ENCODE measurements at regions not wholly inside any gene's neighbourhood (a gene's known extent, or its start where the extent isn't known, plus 50 kb on each side); places are given as distances from the start of the nearest gene placed in this dataset.
"Not testable (repeated sequence)": the region's sequence is repeated elsewhere in the genome, so short reads cannot be mapped to it uniquely, and the experiment has no call there.

DNA sequence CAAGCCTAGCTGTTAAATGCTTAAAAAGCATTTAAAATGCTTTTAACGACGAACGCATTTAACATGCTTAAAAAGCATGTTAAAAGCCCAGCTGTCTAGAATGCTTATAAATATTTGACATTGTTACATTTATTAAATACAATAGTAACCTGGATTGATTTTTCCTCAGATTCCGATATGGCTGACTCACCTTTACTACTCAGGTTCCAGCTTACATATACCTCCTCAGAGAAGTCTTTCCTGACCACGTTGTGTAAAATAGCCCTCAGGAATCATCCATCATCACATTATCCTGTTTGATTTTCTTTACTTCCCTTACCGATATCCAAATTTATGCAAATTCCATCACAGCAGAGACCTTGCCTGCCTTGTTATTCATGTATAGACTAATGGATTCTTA, 51.4 kb downstream of the SLC41A2 start:
- no peak for DNase-seq (ENCODE audit: low read depth)

DNA sequence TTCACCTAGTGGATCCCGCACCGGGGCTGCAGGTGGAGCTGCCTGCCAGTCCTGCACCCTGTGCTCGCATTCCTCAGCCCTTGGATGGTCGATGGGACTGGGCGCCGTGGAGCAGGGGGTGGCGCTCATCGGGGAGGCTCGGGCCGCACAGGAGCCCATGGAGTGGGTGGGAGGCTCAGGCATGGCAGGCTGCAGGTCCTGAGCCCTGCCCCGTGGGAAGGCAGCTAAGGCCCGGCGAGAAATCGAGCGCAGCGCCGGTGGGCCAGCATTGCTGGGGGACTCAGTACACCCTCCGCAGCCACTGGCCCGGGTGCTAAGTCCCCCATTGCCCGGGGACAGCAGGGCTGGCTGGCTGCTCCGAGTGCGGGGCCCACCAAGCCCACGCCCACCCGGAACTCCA, 52.6 kb downstream of the SLC41A2 start:
- DNase-seq (ENCODE audit: low read depth): not testable (repeated sequence)

DNA sequence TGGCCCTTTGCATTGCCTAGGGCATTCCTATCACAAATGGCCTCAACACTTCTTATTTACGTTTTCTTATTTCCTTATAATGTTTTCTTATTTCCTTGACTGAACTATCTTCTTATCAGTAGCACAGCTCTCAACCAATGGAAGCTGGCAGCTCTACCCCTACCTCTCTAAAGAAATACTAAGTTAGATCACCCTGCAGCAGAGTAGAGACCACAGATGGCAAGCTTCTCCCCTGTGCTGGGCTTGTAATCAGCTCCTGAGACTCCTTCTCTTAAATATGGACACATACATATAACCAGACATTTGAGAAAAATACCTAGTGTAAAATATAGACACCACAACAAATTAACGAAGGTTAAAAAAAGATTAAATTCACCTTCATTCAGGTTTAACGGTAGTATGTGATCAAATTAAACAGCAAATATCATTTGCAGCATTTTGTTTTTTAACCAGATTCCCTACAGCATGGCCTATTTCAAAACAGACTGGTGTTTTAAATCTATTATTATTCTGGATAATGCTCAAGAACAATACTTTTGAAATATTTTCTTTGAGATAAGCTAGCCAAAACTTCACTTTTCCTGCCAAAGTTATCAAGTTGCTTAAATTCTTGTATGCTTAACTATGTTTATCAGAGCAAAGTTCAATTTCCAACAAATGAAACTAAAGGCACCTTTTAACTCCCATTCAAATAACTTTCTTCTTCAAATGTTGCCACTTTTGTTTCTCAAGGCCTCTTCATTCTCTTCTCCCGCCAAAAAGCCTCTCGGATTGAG, 54.3 kb downstream of the SLC41A2 start:
- DNase-seq (ENCODE audit: low read depth): no peak

DNA sequence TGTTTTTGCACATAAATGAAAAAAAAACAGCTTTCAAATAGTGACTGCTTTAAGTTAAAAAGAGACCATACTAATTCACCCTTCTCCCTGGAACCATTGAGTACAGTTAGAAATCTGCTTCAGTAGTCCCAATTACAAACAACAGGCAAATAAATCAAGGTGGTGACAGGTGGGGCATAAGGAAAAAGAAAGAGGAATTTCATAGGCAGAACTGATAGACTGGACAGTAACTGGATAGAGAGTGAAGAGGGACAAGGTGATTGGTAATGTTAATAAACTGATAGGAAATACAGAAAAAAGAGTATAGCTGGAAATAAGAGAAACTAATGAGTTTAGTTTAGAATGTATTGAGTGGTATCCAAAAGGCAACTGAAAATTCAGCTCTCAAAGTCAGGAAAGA, 56.0 kb downstream of the SLC41A2 start:
- no peak for DNase-seq (ENCODE audit: low read depth)

DNA sequence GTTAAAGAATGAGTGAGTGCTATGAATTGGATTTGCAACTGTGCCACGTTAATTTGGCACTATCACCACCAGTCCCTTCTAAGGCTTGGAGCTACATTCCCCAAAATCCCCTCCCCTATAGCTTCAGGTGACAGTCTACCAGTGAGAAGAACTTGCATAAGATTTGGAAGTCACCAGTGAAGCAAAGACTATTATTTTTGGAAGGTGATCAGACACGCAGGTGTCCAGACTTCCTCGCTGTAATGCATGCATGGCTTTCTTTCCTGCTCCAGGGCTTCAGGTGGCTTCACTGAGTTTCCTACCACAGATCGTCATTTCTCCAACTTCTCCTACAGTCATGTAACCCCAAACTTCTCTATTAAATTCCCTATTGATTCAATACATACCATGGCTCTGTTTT, 61.4 kb downstream of the SLC41A2 start:
- no peak for DNase-seq (ENCODE audit: low read depth)

DNA sequence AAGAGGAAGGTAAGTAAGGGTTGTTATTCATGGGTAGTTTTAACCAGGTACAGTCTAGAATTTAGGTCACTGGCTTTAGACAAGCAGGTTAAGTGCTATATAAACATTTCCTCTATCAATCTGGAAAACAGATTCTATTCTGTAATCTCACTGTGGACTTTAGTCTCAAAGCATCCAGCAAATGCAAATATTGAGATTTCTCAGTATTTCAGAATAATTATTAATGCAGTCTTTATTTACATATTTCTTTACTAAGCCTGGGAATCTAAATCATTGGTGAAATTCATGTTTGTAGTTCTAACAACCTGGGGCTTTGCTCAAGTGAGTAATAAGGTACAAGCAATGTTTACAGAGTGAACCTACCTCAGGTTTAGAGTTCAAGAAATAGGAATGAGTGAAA, 61.9 kb downstream of the SLC41A2 start:
- DNase-seq (ENCODE audit: low read depth): no peak

DNA sequence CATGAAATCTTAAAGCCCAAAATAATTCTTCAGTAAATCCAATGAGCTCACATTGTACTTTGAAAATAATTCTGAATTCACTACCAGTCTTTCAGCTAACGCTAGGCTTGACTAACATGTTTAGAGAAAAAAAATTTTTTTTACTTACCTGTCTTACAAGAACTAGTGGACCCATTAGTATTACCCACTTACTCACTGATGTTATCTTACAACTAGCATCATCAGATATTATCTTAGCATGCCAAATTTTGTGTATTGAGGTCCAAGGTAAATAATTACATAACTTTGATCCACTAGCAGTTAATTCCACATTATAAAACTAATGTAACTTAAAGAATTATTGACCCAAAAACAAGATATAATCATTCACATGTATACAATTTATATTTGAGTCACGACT, 62.7 kb downstream of the SLC41A2 start:
- DNase-seq (ENCODE audit: low read depth): no peak

DNA sequence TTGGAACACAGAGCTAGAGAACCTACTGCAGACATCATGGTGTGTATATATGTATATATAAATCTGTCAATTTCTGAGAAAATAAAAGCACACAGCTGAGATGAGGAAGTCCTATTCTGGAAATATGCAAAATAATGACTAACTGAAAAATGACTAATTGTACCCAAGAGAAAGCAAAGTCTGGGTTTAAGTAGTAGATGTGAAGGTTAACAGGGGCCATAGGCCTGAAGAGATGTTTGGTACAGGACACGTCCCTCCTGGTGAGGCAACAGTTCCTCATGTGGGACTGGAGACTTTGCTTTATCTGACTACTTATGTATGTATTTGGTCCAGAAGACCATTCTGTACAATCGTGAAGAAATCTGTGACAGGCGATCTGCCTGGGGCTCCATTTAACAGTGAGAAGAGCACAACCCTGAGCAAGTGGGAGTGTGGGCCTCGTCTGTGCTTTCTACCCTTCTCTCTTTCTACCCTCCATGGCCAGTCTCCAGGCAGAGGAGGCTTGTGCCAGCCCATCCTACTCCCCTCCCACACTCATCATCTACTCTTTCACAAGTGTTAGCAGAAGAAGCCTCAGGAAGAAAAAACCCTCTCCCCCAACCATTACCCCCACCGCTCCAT, 67.5 kb downstream of the SLC41A2 start:
- DNase-seq (ENCODE audit: low read depth): no peak

DNA sequence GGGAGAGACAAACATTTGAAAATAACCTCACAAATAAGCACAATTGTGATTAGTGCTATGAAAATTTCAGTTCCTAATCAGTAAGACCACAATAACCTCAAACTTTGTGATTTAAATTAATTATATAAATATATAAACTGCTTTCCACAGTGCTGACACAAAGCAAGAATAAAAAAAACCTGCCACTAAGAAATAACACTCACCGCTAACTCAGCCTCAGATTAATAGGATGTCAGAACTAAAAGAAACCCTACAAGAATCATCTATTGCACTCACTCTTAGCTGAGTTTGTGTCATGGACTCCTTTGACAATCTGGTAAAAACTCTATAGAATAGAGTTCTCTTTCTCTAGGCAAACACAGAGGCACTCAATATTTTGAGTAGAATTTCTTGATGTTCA, 68.4 kb downstream of the SLC41A2 start:
- no peak for DNase-seq (ENCODE audit: low read depth)

DNA sequence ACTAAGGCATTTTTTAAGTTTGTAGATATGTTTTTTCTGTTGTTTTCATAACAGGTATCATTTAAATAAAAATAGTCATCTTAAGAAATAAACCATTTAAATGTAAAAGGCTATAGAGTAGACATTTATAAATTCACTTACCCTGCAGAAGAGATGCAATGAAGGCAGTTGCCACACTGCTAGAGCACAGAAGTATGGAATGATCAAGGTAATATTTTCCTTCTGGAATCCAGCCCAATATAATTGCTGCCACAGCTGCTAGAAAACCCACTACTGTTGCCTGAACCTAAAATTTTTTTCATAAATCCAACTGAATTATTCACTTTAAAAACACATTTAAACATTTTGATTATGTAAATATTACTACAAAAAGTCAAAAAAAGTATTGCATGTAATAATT, 69.2 kb downstream of the SLC41A2 start:
- no peak for DNase-seq (ENCODE audit: low read depth)

DNA sequence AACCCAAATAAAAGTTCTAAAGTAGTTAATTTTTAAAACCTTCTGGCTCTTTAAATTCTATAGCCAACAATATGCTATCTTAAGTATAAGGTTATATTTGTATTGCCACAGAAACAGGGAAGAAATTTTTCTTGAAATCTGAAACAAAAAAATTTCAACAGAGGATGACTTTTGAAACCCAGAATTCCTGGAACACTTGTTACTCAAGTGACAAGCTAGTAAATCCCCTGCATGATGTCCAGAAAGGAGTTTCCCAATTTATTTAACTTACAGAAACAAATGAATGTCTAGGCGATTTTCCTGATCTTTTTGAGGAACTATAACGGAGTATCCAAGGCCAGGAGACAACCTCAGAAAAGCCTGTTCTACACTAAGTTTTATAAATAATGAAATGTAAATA, 69.6 kb downstream of the SLC41A2 start:
- DNase-seq (ENCODE audit: low read depth): no peak

DNA sequence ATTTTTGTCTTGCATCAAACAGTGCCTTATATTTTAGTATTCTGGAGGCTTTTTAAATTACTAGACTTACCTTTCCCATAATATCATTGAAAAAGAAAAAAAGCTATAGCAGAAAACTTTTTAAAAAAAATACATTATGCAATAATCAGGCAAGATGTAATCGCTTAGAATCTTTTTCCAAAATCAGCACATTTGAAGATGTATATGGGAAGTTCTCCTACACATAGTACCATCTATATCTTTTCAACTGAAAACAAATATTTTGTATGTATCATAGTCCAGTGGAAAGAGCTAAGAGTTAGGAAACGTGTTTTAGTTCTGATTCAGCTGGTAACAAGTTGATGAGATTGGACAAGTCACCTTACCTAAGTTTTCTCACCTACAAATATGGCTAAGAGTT, 70.6 kb downstream of the SLC41A2 start:
- DNase-seq (ENCODE audit: low read depth): no peak

DNA sequence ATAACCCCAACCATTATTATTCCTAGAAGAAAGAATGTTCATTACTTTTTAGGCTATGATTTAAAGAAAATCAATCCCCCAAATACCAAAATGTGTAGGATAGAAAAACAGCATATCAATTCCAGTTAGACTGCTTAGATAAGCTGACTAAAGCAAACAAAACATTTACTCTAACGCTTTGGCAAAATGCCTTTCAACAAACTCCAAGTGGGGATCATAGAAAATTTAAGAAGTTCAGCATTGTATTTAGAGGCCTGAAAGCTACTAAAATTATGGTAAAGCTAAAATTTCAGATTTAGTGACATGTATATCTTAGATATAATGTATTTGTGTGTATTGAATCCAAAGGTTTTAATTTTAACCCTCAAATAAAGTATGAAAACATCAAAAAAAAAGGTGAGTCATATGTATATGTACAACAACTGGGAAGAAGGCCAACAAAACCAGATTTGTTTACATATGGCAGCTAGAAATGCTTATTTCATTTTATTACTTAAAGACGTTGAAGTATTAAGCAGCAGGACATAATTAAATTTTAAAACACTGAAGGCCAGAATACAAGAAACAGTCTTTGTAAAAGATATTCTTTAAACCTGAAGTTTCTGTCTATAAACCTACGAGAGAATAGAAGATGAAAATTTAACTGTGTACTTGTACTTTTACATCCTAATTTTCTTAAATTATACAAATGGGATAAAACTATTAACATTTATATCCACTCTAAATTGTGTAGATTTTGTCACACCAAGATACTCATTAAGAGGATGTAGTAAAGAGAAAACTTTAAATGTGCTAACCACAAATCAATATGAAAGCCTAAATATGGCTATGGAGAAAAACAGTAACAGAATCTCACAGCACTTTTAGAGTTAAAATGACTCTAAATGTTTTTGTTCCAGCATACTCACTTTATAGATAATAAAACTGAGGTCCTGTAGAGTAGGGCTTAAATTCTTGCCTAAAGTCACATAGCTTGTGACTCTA, 71.4 kb downstream of the SLC41A2 start:
- no peak for DNase-seq (ENCODE audit: low read depth)

DNA sequence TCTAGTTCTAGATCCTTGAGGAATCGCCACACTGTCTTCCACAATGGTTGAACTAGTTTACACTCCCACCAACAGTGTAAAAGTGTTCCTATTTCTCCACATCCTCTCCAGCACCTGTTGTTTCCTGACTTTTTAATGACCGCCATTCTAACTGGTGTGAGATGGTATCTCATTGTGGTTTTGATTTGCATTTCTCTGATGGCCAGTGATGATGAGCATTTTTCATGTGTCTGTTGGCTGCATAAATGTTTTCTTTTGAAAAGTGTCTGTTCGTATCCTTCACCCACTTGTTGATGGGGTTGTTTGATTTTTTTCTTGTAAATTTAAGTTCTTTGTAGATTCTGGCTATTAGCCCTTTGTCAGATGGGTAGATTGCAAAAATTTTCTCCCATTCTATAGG, 79.2 kb downstream of the SLC41A2 start:
- DNase-seq (ENCODE audit: low read depth): not testable (repeated sequence)

DNA sequence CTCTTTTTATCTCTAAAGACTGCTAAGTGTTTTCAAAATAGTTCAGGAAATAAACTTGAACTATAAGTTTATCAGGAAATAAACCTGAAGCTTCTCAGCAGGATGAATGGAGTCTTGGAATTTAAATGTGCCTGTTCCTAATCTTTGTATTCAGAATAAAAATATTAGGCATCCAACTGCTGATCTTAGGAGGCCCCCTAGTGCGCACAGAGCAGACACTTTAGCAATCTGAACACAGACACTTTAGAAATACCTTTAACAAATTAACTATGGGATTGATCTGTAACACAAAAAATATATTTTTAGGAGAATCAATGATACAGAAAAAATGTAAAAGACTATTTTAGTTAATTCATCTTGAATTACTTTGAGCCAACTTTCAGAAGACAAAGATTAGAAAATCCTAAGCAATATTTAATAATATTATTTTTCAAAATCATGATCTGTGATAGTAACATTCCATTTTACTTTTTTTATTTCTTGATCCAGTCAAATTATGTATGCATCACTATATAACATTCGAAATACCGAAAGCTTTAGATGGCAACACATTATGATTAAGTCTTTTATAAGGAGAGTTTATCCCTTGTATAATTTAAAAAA, 80.9 kb downstream of the SLC41A2 start:
- DNase-seq (ENCODE audit: low read depth): no peak

DNA sequence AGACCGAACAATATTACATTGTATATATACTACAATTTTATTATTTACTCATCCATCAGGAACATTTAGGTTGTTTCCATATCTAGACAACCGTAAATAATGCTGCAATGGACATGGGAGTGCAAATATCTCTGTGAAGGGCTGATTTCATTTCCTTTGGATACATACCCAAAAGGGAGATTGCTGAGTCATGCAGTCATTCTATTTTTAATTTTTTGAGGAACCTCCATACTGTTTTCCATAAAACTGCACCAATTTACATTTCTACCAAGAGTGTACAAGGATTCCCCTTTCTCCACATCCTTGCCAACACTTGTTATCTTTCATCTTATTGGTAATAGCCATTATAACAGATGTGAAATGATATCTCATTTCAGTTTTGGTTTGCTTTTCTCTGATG, 84.7 kb downstream of the SLC41A2 start:
- no peak for DNase-seq (ENCODE audit: low read depth)

DNA sequence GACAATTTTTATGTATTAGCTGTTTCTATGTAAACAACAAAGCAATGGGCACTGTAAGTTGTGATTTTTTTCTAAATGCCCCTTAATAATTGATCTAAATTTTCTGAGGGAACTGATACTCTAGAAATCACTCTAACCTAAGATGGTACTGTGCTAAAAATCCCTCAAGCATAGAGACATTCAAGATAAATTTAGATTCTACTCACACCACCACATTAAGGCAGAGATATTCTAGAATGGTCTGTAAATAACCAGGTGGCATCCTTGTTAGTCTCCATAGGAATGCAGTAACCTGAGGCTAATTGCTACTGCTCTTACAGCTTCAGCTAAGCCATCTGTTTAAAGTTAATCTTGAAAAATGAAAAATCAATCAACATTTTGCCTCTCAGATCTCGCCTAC, 87.3 kb downstream of the SLC41A2 start:
- no peak for DNase-seq (ENCODE audit: low read depth)

DNA sequence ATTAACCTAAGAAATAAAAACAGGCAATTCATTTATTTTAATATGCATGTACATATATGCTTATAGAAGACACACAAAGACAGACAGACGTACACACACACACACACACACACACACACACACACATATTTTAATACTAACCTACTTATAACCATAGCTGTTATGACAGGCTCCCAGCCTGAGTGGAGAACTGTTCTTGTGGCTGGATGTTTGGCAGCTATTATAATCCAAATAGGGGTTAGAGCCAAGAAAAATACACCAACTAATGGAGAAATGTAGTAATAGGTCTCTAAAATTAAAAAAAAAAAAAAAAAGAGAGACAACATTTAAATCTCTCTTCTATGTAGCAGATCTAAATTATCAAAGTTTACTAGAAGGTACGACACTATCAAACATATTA, 91.8 kb downstream of the SLC41A2 start:
- no peak for DNase-seq (ENCODE audit: low read depth)

DNA sequence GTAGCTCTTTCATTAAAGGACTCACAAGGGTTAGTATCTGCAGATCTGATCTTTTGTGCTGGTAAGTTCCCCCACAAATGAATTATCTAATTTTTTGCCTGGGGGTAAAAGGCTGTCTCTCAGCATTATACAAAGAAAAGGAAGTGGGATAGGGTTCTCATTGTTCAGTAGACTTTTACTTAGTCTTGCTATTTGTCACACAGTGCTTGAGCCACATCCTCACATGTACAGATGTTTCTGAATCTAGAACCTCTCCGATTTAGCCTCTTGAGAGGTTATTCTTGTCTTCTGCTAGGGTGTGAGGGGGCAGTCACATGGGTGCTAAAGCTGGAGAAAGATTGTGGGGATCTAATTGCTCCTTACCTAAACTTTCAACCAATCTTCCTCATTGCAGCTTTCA, 93.0 kb downstream of the SLC41A2 start:
- DNase-seq (ENCODE audit: low read depth): no peak

DNA sequence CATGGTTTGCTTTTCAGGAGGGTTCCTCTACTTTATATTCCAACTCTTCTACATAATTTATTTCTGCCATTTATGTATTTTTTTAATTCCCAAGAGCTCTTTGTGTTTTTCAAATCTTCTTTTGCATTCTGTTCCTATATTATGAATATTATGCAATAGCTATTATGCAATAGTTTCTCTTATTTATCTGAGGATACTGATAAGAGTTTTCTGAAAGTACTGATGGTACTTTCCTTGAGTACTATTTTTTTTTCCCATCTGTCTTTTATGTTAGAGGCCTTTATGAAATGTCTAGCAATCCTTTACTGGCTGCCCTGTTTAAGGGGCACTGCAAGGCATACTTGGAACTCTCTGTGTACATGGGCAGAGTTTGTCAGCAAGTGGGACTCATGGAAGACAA, 93.4 kb downstream of the SLC41A2 start:
- no peak for DNase-seq (ENCODE audit: low read depth)

DNA sequence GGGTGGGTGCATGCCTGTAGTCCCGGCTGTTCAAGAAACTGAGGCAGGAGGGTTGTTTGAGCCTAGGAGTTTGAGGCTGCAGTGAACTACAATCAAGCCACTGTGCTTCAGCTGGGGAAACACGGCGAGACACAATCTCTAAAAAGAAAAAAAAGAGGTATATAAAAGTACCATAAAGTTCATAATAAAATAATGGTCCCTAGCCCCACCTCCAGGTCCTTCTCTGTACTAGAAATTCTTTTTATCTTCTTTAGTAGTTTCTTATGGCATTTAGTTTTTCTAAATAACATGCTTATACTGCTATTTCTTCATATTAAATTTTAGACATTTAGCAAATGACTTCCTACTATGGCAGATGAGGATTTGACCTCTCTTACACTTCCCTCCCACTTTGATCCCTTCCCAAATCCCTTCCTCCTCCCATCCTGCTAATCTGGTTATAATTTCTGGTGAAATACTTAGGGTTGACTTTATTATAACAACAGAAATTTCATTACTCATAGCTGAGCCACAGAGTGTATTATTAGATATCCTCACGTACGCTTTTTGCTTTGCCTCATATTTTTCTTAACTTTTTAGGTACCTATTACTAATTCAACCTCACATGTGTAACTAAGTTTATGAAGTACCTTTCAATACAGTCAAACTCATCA, 94.7 kb downstream of the SLC41A2 start:
- DNase-seq (ENCODE audit: low read depth): no peak

Measured in CMK (cell line).